Pancreas (tissue), 10 donors: ENCODE measurements at regions not wholly inside any gene's neighbourhood (a gene's known extent, or its start where the extent isn't known, plus 50 kb on each side); places are given as distances from the start of the nearest gene placed in this dataset.

Experiments used
- ATAC-seq, 4 donors: fragments of 200-7000 bp; cut with Tn5 transposase; one replicate each; pipeline versions ENCODE4 v1.8.0 to v1.9.1; 2020; ENCODE audit warnings: mild to moderate bottlenecking in 4 of 4, moderate library complexity in 4 of 4
- DNase-seq, 6 donors: peaks; one replicate each; pipeline ENCODE4 v3.0.0-alpha.2; 2020
- FAIRE-seq: peaks from 2 replicates; lab custom pipeline; 2012; peaks lifted over from hg19 to GRCh38; lab: Jason Lieb, UNC
- H3K27ac ChIP-seq, 4 donors: fragments of 200-600 bp; sonication (generic); 1 replicate in 3 of 4; 2 replicates in 1 of 4; pipeline versions ENCODE4 v1.5.0 to v1.8.0; 2020
- H3K27me3 ChIP-seq, 4 donors: fragments of 200-600 bp; one replicate each; pipeline ENCODE4 v1.8.0; 2021
- H3K36me3 ChIP-seq, 3 donors: fragments of 200-600 bp; sonication (generic) in 1 of 3; one replicate each; pipeline versions ENCODE4 v1.5.0 to v1.8.0; 2020 to 2021
- H3K4me1 ChIP-seq, 3 donors: fragments of 200-600 bp; one replicate each; pipeline ENCODE4 v1.8.0; 2021
- H3K4me3 ChIP-seq, 4 donors: fragments of 200-600 bp; sonication (generic) in 2 of 4; one replicate each; pipeline versions ENCODE4 v1.5.0 to v1.8.0; 2020 to 2021
- H3K9me3 ChIP-seq, 4 donors: fragments of 200-600 bp; one replicate each; pipeline ENCODE4 v1.8.0; 2021
- WGBS, 2 donors: extraction: QIAGEN DNeasy Blood & Tissue Kit; methylation state at CpG; one replicate each; pipeline ENCODE4 v1.1.7; 2013; 5-methylcytosine and 5-hydroxymethylcytosine counted together
- intact Hi-C, 3 donors: fragments of 100-400 bp; cut with DNase I; formaldehyde crosslinking; loops; one replicate each; pipeline versions ENCODE4 v1.11.1 to v1.14.2; 2022
- TF ChIP-seq, protein P1 (sequence below), 4 donors: fragments of 200-600 bp; sonication (generic) in 3 of 4; IDR thresholded peaks; one replicate each; pipeline versions ENCODE4 v1.5.0 to v1.8.0; 2021; ENCODE audit warnings: antibody characterized with exemption in 4 of 4
- donor health status: healthy with polysubstance abuse.
- donor health status: DM: no; HTN: no; CAD: no; lungs with moderate emphysema.
- donor health status: DM: no; HTN: no; CAD: no.
- donor health status: control.
- donor health status: control.
- donor health status: Bipolar disorder and iron deficiency.
- donor health status: DM: yes; HTN: yes; CAD: no.
- donor health status: DM: no; HTN: no; CAD: no.
- donor health status: DM: no; HTN: no; CAD: no.
- donor health status: DM: yes; HTN: yes; CAD: no.

DNA sequence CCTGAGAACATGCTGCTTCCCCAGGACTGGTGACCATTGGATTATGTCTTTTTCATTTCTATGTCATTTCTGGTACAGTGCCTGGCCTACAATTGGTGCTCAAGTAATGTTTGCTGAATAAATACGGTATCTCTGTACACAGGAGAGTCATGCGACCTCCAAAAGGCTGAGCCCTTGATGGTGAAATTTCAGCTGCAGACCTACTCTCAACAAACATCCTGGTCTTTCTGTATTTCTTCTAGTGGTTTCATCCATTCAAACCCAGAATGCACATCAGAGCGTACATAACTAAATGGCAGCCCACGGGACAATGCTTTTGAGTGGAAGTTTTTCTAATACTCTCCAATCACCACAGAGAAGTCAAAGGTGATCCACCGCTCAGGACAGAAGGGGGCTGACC is 62.6 kb upstream of the RPS23 start:
- FAIRE-seq (no peak), ATAC-seq (no peak), DNase-seq (no peak)
- H3K4me3 ChIP-seq = no peak overlapping the region
- intact Hi-C loops = no loop called here
- H3K27me3 ChIP-seq = no peaks in the 10 kb centered on the region
- WGBS, 2 donors = 74 to 80% methylated on average over 5 of the region's 5 CpGs
- no peaks in the 10 kb centered on the region for H3K36me3 ChIP-seq
- peaks cover 0 to 5% (median 3%) of the 10 kb centered on the region in 3 donors for H3K4me1 ChIP-seq
- H3K9me3 ChIP-seq = no peaks in the 10 kb centered on the region
- no peak overlapping the region for H3K27ac ChIP-seq
- TF ChIP-seq, protein P1, sequence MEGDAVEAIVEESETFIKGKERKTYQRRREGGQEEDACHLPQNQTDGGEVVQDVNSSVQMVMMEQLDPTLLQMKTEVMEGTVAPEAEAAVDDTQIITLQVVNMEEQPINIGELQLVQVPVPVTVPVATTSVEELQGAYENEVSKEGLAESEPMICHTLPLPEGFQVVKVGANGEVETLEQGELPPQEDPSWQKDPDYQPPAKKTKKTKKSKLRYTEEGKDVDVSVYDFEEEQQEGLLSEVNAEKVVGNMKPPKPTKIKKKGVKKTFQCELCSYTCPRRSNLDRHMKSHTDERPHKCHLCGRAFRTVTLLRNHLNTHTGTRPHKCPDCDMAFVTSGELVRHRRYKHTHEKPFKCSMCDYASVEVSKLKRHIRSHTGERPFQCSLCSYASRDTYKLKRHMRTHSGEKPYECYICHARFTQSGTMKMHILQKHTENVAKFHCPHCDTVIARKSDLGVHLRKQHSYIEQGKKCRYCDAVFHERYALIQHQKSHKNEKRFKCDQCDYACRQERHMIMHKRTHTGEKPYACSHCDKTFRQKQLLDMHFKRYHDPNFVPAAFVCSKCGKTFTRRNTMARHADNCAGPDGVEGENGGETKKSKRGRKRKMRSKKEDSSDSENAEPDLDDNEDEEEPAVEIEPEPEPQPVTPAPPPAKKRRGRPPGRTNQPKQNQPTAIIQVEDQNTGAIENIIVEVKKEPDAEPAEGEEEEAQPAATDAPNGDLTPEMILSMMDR (IDR thresholded peaks at IDR 0.05) = no peak

DNA sequence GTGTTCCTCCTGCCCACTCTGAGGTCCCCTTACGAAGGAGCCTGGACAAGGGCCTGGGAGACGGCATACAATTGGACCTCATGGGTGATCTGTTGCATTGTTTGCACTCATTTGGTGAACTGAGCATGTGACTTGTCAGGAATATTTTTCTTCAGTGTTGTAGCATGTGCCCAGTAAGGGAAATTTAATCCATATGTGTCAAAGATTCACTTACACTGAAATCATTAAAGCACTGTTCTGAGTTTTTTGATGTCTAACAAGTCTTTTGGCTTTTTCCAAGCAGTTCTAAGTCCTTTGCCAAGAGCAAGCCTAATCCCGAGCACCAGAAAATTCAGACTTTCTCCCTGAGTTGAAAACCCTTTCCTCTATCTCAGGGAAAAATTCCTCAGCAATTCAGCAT is 61.6 kb upstream of the RPS23 start:
- FAIRE-seq = no peak
- Histone ChIP-seq H3K27ac (no peak overlapping the region), H3K27me3 (no peaks in the 10 kb centered on the region), H3K4me1 (peaks cover 0 to 3% (median under 1%) of the 10 kb centered on the region in 3 donors), H3K4me3 (no peak overlapping the region), H3K9me3 (no peaks in the 10 kb centered on the region), H3K36me3 (no peaks in the 10 kb centered on the region)
- ATAC-seq = no peak
- WGBS, 2 donors = 81 to 85% methylated on average over 3 of the region's 3 CpGs
- TF ChIP-seq, protein P1 (IDR thresholded peaks at IDR 0.05) = no peak
- intact Hi-C loops = no loop called here
- no peak for DNase-seq

GRCh38 chr5:82338771-82339373 is 60.7 kb upstream of the RPS23 start:
- DNase-seq = no peak
- Histone ChIP-seq H3K4me1 (no peaks in the 10 kb centered on the region), H3K27me3 (no peaks in the 10 kb centered on the region), H3K4me3 (no peak overlapping the region), H3K9me3 (no peaks in the 10 kb centered on the region), H3K36me3 (no peaks in the 10 kb centered on the region), H3K27ac (no peak overlapping the region)
- no peak for ATAC-seq
- intact Hi-C loops = no loop called here
- no peak for FAIRE-seq
- 77 to 81% methylated on average over 5 of the region's 5 CpGs for WGBS, 2 donors
- TF ChIP-seq, protein P1 (IDR thresholded peaks at IDR 0.05) = no peak

GRCh38 chr5:82336959-82337351 is 58.8 kb upstream of the RPS23 start:
- no peaks in the 10 kb centered on the region for H3K36me3 ChIP-seq
- TF ChIP-seq, protein P1 (IDR thresholded peaks at IDR 0.05) = no peak
- no peaks in the 10 kb centered on the region for H3K4me1 ChIP-seq
- H3K27me3 ChIP-seq = no peaks in the 10 kb centered on the region
- H3K4me3 ChIP-seq = no peak overlapping the region
- intact Hi-C loops = no loop called here
- H3K27ac ChIP-seq = no peak overlapping the region
- no peak for ATAC-seq
- DNase-seq = no peak
- H3K9me3 ChIP-seq = no peaks in the 10 kb centered on the region
- FAIRE-seq = no peak
- WGBS, 2 donors = 90 to 94% methylated on average over 1 of the region's 1 CpG

GRCh38 chr5:82336226-82336958 is 58.2 kb upstream of the RPS23 start:
- DNase-seq (no peak), ATAC-seq (no peak), FAIRE-seq (no peak)
- H3K36me3 ChIP-seq = no peaks in the 10 kb centered on the region
- TF ChIP-seq, protein P1 (IDR thresholded peaks at IDR 0.05) = no peak
- 87 to 88% methylated on average over 3 of the region's 3 CpGs for WGBS, 2 donors
- H3K4me1 ChIP-seq = no peaks in the 10 kb centered on the region
- H3K9me3 ChIP-seq = no peaks in the 10 kb centered on the region
- H3K27ac ChIP-seq = no peak overlapping the region
- intact Hi-C loops = no loop called here
- H3K27me3 ChIP-seq = no peaks in the 10 kb centered on the region
- no peak overlapping the region for H3K4me3 ChIP-seq
